PC-3 (cell line): ENCODE measurements at regions not wholly inside any gene's neighbourhood (a gene's known extent, or its start where the extent isn't known, plus 50 kb on each side); places are given as distances from the start of the nearest gene placed in this dataset.

Source experiments
- ATAC-seq: fragments of 200-7000 bp; cut with Tn5 transposase; 2 replicates; pipeline ENCODE4 v1.9.1; 2020; ENCODE audit warnings: mild to moderate bottlenecking, moderate library complexity
- BruUV-seq: library from RNA; stranded (reverse); fragments of 400-500 nt; replicated peaks from 2 replicates; lab custom pipeline; 2021; lab: Mats Ljungman, UMichigan
- CTCF ChIA-PET: fragments of 300-600 bp; sonication (Branson Sonifier 250); formaldehyde crosslinking; loops from one replicate; lab custom pipeline; 2022; ENCODE audit warnings: antibody characterized with exemption; lab: Charles Lee
- POLR2A ChIA-PET: fragments of 300-600 bp; sonication (Branson Sonifier 250); formaldehyde crosslinking; loops from one replicate; lab custom pipeline; 2022; ENCODE audit warnings: antibody characterized with exemption; ENCODE audit not compliant: unreplicated experiment; lab: Charles Lee
- DNase-seq: peaks from one replicate; pipeline ENCODE4 v3.0.0-alpha.2; 2015
- H2AFZ ChIP-seq: fragments of 300-600 bp; sonication (generic); 2 replicates; pipeline ENCODE4 v1.6.0; 2016; ENCODE audit warnings: antibody characterized with exemption, low read length
- H3F3A ChIP-seq: fragments of 300-600 bp; sonication (generic); one replicate; pipeline ENCODE4 v1.6.0; 2017; ENCODE audit warnings: antibody characterized with exemption, low read length, control low read depth, mild to moderate bottlenecking; ENCODE audit not compliant: unreplicated experiment
- H3K27ac ChIP-seq: fragments of 300-600 bp; sonication (generic); 2 replicates; pipeline ENCODE4 v1.5.1; 2016; ENCODE audit warnings: mild to moderate bottlenecking, low read length
- H3K27me3 ChIP-seq: fragments of 300-600 bp; sonication (generic); 2 replicates; pipeline ENCODE4 v1.6.1; 2016; ENCODE audit warnings: low read length, mixed read lengths
- H3K36me3 ChIP-seq: fragments of 300-600 bp; sonication (generic); 2 replicates; pipeline ENCODE4 v1.6.1; 2016; ENCODE audit warnings: low read depth, mixed run types, low read length, mixed read lengths
- H3K4me1 ChIP-seq: fragments of 300-600 bp; sonication (generic); 2 replicates; pipeline ENCODE4 v1.5.1; 2016; ENCODE audit warnings: low read length; ENCODE audit not compliant: insufficient read depth
- H3K4me2 ChIP-seq: fragments of 300-600 bp; sonication (generic); 2 replicates; pipeline ENCODE4 v1.6.0; 2016; ENCODE audit warnings: low read length
- H3K4me3 ChIP-seq: fragments of 300-600 bp; sonication (generic); 2 replicates; pipeline ENCODE4 v1.5.1; 2016; ENCODE audit warnings: mild to moderate bottlenecking, low read length, mixed read lengths
- H3K79me2 ChIP-seq: fragments of 300-600 bp; sonication (generic); 2 replicates; pipeline ENCODE4 v1.6.1; 2017; ENCODE audit warnings: low read length, mixed read lengths
- H3K9ac ChIP-seq: fragments of 300-600 bp; sonication (generic); 2 replicates; pipeline ENCODE4 v1.6.0; 2016; ENCODE audit warnings: mild to moderate bottlenecking, low read length
- H3K9me2 ChIP-seq: fragments of 300-600 bp; sonication (generic); replicated peaks from 2 replicates; pipeline ENCODE4 v1.6.1; 2016; ENCODE audit warnings: mixed run types, low read length, mixed read lengths
- H3K9me3 ChIP-seq: fragments of 300-600 bp; sonication (generic); 2 replicates; pipeline ENCODE4 v1.6.1; 2016; ENCODE audit warnings: low read length, mixed read lengths
- H4K20me1 ChIP-seq: fragments of 300-600 bp; sonication (generic); 2 replicates; pipeline ENCODE4 v1.6.1; 2016; ENCODE audit warnings: low read length, mixed read lengths
- CTCF ChIP-seq: fragments of 300-600 bp; sonication (generic); conservative IDR thresholded peaks from 2 replicates; pipeline ENCODE4 v1.5.1; 2017; ENCODE audit warnings: antibody characterized with exemption, low read depth, mild to moderate bottlenecking, low read length
- EZH2 ChIP-seq: fragments of 300-600 bp; sonication (generic); IDR thresholded peaks from one replicate; pipeline ENCODE4 v1.6.1; 2017; ENCODE audit warnings: antibody characterized with exemption, mild to moderate bottlenecking, low read length; ENCODE audit not compliant: unreplicated experiment
- EZH2phosphoT487 ChIP-seq: fragments of 300-600 bp; sonication (generic); IDR thresholded peaks from 2 replicates; pipeline ENCODE4 v1.6.1; 2018; ENCODE audit warnings: mild to moderate bottlenecking, antibody characterized with exemption, low read length, borderline replicate concordance
- intact Hi-C: fragments of 100-400 bp; cut with micrococcal nuclease; formaldehyde crosslinking; loops from 2 replicates; pipeline ENCODE4 v1.9.0; 2023

GRCh38 chr3:159634483-159634882, 354.2 kb upstream of the IL12A start:
- no peaks in the 10 kb centered on the region for H4K20me1 ChIP-seq
- peaks cover 74% of the 10 kb centered on the region for H3K4me1 ChIP-seq
- peak overlapping the region; percentile 36; the same call in 1 of the 2 replicates for H3K4me3 ChIP-seq
- H2AFZ ChIP-seq: no peak overlapping the region
- H3K9me2 ChIP-seq: no peaks in the 10 kb centered on the region
- BruUV-seq: no TSS peak
- no peaks in the 10 kb centered on the region for H3K79me2 ChIP-seq
- H3K9ac ChIP-seq: no peak overlapping the region
- DNase-seq: peak; percentile 77
- intact Hi-C loops: no loop called here
- H3K27me3 ChIP-seq: no peaks in the 10 kb centered on the region
- TF ChIP-seq EZH2phosphoT487: no peak
- TF ChIP-seq CTCF: no peak
- TF ChIP-seq EZH2: no peak
- CTCF ChIA-PET: no interaction called here
- POLR2A ChIA-PET: no interaction called here
- no peaks in the 10 kb centered on the region for H3F3A ChIP-seq
- no peaks in the 10 kb centered on the region for H3K36me3 ChIP-seq
- H3K4me2 ChIP-seq: peak overlapping the region; percentile 70
- peak overlapping the region; percentile 74 for H3K27ac ChIP-seq
- ATAC-seq: peak; percentile 68
- H3K9me3 ChIP-seq: no peaks in the 10 kb centered on the region

- intact Hi-C loops: loop anchor here (5.0 kb wide), 1 partner anchor 187 kb away; no protein-coding TSS in a partner anchor
- H2AFZ ChIP-seq: no peak overlapping the region
- BruUV-seq: no TSS peak
- H3F3A ChIP-seq: no peaks in the 10 kb centered on the region
- no peak overlapping the region for H3K9ac ChIP-seq
- TF ChIP-seq EZH2: no peak
- TF ChIP-seq EZH2phosphoT487: no peak
- no peak for TF ChIP-seq CTCF
- POLR2A ChIA-PET: interaction anchor here (0.8 kb wide), 1 partner anchor 129 kb away, joined by 3 read pairs; no protein-coding TSS in a partner anchor
- ATAC-seq (peak; percentile 45), DNase-seq (peak; percentile 82)
- peaks cover 68% of the 10 kb centered on the region for H3K4me1 ChIP-seq
- no peaks in the 10 kb centered on the region for H4K20me1 ChIP-seq
- H3K79me2 ChIP-seq: no peaks in the 10 kb centered on the region
- no peaks in the 10 kb centered on the region for H3K36me3 ChIP-seq
- H3K9me2 ChIP-seq: no peaks in the 10 kb centered on the region
- H3K27ac ChIP-seq: peak overlapping the region; percentile 74
- CTCF ChIA-PET: no interaction called here
- peak overlapping the region; percentile 70 for H3K4me2 ChIP-seq
- no peaks in the 10 kb centered on the region for H3K27me3 ChIP-seq
- H3K9me3 ChIP-seq: no peaks in the 10 kb centered on the region
- H3K4me3 ChIP-seq: peak overlapping the region; percentile 36; the same call in 1 of the 2 replicates
Observed at GRCh38 chr3:159635047-159635641, 353.5 kb upstream of the IL12A start.

GRCh38 chr3:159637883-159638542, 350.6 kb upstream of the IL12A start:
- Histone ChIP-seq H3K27ac (peak overlapping the region; percentile 7), H3K4me3 (peak overlapping the region; percentile 5; the same call in 1 of the 2 replicates), H3K36me3 (no peaks in the 10 kb centered on the region), H4K20me1 (no peaks in the 10 kb centered on the region), H2AFZ (no peak overlapping the region), H3K4me1 (peaks cover 49% of the 10 kb centered on the region), H3K9me3 (no peaks in the 10 kb centered on the region), H3K27me3 (no peaks in the 10 kb centered on the region), H3K9ac (no peak overlapping the region), H3K4me2 (peak overlapping the region; percentile 56), H3K79me2 (no peaks in the 10 kb centered on the region), H3K9me2 (no peaks in the 10 kb centered on the region), H3F3A (no peaks in the 10 kb centered on the region)
- TF ChIP-seq EZH2 (no peak), EZH2phosphoT487 (no peak), CTCF (no peak)
- ChIA-PET POLR2A (interaction anchor here (0.6 kb wide), 1 partner anchor 1681 kb away, joined by 3 read pairs; no protein-coding TSS in a partner anchor), CTCF (no interaction called here)
- BruUV-seq: no TSS peak
- peak; percentile 86 for DNase-seq
- intact Hi-C loops: loop anchor here (5.0 kb wide), 1 partner anchor 184 kb away; no protein-coding TSS in a partner anchor
- ATAC-seq: peak; percentile 79
